ENCODE measurements at regions not wholly inside any gene's neighbourhood (a gene's known extent, or its start where the extent isn't known, plus 50 kb on each side); places are given as distances from the start of the nearest gene placed in this dataset.

GRCh38 chr21:32216293-32216692 is 62.6 kb downstream of the MIS18A start:
- DNase-seq (ENCODE audit: low read depth) = no peak
- no peak for TF ChIP-seq CTCF (conservative IDR thresholded peaks at IDR 0.05; ENCODE audit: low read depth, low read length)
- no peak overlapping the region for H3K4me3 ChIP-seq (ENCODE audit: low read depth, low read length)

GRCh38 chr21:32215306-32215685 is 63.6 kb downstream of the MIS18A start:
- DNase-seq (ENCODE audit: low read depth) = no peak
- H3K4me3 ChIP-seq (ENCODE audit: low read depth, low read length) = no peak overlapping the region
- TF ChIP-seq CTCF (conservative IDR thresholded peaks at IDR 0.05; ENCODE audit: low read depth, low read length) = no peak

GRCh38 chr21:32214654-32215305 is 64.1 kb downstream of the MIS18A start:
- H3K4me3 ChIP-seq (ENCODE audit: low read depth, low read length) = no peak overlapping the region
- TF ChIP-seq CTCF (conservative IDR thresholded peaks at IDR 0.05; ENCODE audit: low read depth, low read length) = no peak
- no peak for DNase-seq (ENCODE audit: low read depth)

- H3K4me3 ChIP-seq (ENCODE audit: low read depth, low read length) = no peak overlapping the region
- no peak for DNase-seq (ENCODE audit: low read depth)
- TF ChIP-seq CTCF (conservative IDR thresholded peaks at IDR 0.05; ENCODE audit: low read depth, low read length) = no peak
These were observed 66.7 kb downstream of the MIS18A start for GRCh38 chr21:32212116-32212515.

GRCh38 chr21:32211306-32211705 is 67.5 kb downstream of the MIS18A start:
- H3K4me3 ChIP-seq (ENCODE audit: low read depth, low read length) = no peak overlapping the region
- no peak for TF ChIP-seq CTCF (conservative IDR thresholded peaks at IDR 0.05; ENCODE audit: low read depth, low read length)
- no peak for DNase-seq (ENCODE audit: low read depth)

- no peak for TF ChIP-seq CTCF (conservative IDR thresholded peaks at IDR 0.05; ENCODE audit: low read depth, low read length)
- DNase-seq (ENCODE audit: low read depth) = no peak
- no peak overlapping the region for H3K4me3 ChIP-seq (ENCODE audit: low read depth, low read length)
These were observed 69.3 kb downstream of the MIS18A start for GRCh38 chr21:32209580-32209979.

GRCh38 chr21:32207406-32207716 is 71.5 kb downstream of the MIS18A start:
- no peak overlapping the region for H3K4me3 ChIP-seq (ENCODE audit: low read depth, low read length)
- no peak for TF ChIP-seq CTCF (conservative IDR thresholded peaks at IDR 0.05; ENCODE audit: low read depth, low read length)
- DNase-seq (ENCODE audit: low read depth) = no peak

Data from epithelial cell of proximal tubule (primary cell).